ENCODE measurements at regions not wholly inside any gene's neighbourhood (a gene's known extent, or its start where the extent isn't known, plus 50 kb on each side); places are given as distances from the start of the nearest gene placed in this dataset.

DNA sequence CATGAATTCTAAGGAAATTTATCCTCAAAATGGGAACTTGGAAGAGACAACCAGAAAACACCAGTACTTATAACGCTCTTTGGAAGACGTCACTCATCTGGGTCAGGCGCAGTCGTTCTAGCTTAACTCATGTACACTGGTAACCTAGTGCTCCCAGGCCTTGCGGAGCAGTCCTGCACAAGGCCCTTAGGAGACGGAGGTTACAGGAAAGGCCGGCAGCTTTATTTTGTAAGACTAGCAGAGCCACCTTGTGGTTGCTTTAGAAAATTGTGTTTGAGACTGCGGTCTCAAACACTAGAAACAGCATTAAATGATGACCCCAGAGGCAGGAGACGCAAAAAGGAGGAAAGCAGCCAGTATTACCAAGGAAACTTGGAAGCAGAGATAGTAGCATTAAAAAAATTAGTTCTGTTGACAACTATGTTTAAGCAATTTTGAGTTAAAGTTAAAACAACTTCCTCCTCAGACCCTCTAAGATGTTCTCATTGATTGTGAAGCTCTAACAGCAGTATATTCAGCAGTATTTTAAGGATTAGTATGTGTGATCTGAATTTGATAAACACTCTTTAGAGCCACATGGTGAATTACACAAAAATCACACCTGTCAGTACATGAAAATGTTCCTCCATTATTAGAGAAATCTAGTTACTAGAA is 141.9 kb upstream of the C2CD4B start:
- Histone ChIP-seq H3K36me3 (ENCODE audit: low read depth) (no peaks in the 10 kb centered on the region), H3K27ac (no peak overlapping the region)
- CTCF ChIA-PET = no interaction called here

DNA sequence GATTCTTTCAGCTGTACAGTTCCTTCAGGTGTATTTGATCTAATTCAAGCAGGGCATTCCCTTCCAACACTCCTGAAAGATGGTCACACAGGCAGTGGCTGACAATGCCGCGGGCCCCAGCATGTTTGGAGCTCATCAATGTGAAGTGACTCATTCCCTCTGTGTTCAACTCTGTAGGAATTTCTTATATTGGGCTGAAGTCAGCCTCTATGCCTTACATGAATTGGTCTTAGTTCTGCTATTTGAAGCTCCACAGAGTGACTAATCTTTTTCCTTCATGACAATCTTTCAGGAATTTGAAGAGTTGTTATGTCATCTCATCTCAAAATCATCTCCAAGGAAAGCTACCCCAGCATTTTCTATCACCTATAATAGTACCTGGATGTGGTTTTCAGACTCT is 142.5 kb upstream of the C2CD4B start:
- H4K20me1 ChIP-seq (ENCODE audit: insufficient read depth) = no peaks in the 10 kb centered on the region
- no peaks in the 10 kb centered on the region for H3K9me3 ChIP-seq (ENCODE audit: insufficient read depth, low read depth)
- no peaks in the 10 kb centered on the region for H3F3A ChIP-seq (ENCODE audit: insufficient read depth, low read depth)
- H3K79me2 ChIP-seq (ENCODE audit: low read depth) = no peaks in the 10 kb centered on the region
- BruUV-seq (replicated peaks) = no TSS peak
- H3K9me2 ChIP-seq (ENCODE audit: insufficient read depth) = no peaks in the 10 kb centered on the region
- H2AFZ ChIP-seq = no peak overlapping the region
- no peaks in the 10 kb centered on the region for H3K36me3 ChIP-seq (ENCODE audit: low read depth)
- no peak overlapping the region for H3K27ac ChIP-seq
- no peaks in the 10 kb centered on the region for H3K27me3 ChIP-seq (ENCODE audit: insufficient read depth, low read depth)
- H3K4me2 ChIP-seq = no peak overlapping the region
- ChIA-PET CTCF (no interaction called here), POLR2A (ENCODE audit: unreplicated experiment) (interaction anchor here (0.6 kb wide), 2 partner anchors 24 to 1948 kb away, joined by 4 to 8 read pairs; no protein-coding TSS in a partner anchor)
- no peak for TF ChIP-seq EZH2 (IDR thresholded peaks at IDR 0.05; ENCODE audit: low read depth)
- TF ChIP-seq, protein P1, sequence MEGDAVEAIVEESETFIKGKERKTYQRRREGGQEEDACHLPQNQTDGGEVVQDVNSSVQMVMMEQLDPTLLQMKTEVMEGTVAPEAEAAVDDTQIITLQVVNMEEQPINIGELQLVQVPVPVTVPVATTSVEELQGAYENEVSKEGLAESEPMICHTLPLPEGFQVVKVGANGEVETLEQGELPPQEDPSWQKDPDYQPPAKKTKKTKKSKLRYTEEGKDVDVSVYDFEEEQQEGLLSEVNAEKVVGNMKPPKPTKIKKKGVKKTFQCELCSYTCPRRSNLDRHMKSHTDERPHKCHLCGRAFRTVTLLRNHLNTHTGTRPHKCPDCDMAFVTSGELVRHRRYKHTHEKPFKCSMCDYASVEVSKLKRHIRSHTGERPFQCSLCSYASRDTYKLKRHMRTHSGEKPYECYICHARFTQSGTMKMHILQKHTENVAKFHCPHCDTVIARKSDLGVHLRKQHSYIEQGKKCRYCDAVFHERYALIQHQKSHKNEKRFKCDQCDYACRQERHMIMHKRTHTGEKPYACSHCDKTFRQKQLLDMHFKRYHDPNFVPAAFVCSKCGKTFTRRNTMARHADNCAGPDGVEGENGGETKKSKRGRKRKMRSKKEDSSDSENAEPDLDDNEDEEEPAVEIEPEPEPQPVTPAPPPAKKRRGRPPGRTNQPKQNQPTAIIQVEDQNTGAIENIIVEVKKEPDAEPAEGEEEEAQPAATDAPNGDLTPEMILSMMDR (conservative IDR thresholded peaks at IDR 0.05) = no peak
- no peaks in the 10 kb centered on the region for H3K4me1 ChIP-seq (replicated peaks; ENCODE audit: insufficient read depth)
- no peak overlapping the region for H3K4me3 ChIP-seq
- intact Hi-C loops (cut with micrococcal nuclease; ENCODE audit: unreplicated experiment) = loop anchor here (5.0 kb wide), 2 partner anchors 435 to 1715 kb away; no protein-coding TSS in a partner anchor
- no peak for DNase-seq

More for the DNA sequence above, 141.9 kb upstream of the C2CD4B start:
- Histone ChIP-seq H3K9me3 (ENCODE audit: insufficient read depth, low read depth) (no peaks in the 10 kb centered on the region), H3K4me3 (no peak overlapping the region), H3K4me1 (replicated peaks; ENCODE audit: insufficient read depth) (no peaks in the 10 kb centered on the region), H2AFZ (no peak overlapping the region), H3K27me3 (ENCODE audit: insufficient read depth, low read depth) (no peaks in the 10 kb centered on the region), H4K20me1 (ENCODE audit: insufficient read depth) (no peaks in the 10 kb centered on the region), H3K4me2 (no peak overlapping the region), H3F3A (ENCODE audit: insufficient read depth, low read depth) (no peaks in the 10 kb centered on the region), H3K9me2 (ENCODE audit: insufficient read depth) (no peaks in the 10 kb centered on the region), H3K79me2 (ENCODE audit: low read depth) (no peaks in the 10 kb centered on the region)
- DNase-seq = peak; percentile 29 to 38
- no TSS peak for BruUV-seq (replicated peaks)
- TF ChIP-seq, protein P1 (conservative IDR thresholded peaks at IDR 0.05) = peak; percentile 73
- no peak for TF ChIP-seq EZH2 (IDR thresholded peaks at IDR 0.05; ENCODE audit: low read depth)
- intact Hi-C loops (cut with micrococcal nuclease; ENCODE audit: unreplicated experiment) = loop anchor here (5.0 kb wide), 2 partner anchors 435 to 1715 kb away; no protein-coding TSS in a partner anchor
- POLR2A ChIA-PET (ENCODE audit: unreplicated experiment) = interaction anchor here (0.6 kb wide), 1 partner anchor 1948 kb away, joined by 4 read pairs; no protein-coding TSS in a partner anchor

DNA sequence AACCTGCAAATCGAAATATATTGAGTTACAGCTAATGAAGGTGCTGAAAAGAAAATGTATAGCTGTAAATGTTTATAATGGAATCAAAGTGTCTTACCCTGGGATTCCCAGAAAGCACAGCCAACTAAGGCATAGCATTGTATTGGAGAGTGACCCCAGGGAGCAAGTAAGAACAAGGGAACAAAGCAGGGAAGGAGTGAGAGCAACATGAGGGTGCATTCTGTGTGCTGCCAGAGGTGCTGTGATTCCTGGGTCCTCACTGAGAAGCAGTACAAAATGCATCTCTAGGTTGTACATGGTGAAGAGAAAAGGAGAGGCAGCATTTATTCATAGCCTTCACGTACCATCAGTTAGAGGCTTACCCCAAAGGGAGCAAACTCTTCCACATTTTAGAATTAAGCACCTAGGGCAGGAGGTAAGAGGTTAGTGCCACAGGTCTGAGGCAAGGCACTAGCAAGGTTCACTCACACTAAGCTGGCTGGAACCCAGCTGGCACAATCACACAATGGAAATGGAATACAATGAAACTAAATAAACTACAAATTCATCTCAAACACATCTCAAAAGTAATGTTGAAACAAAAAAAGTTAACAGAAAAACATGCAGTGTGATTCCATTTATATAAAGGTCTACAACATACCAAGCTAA is 151.5 kb upstream of the C2CD4B start:
- Histone ChIP-seq H3K79me2 (ENCODE audit: low read depth) (no peaks in the 10 kb centered on the region), H2AFZ (no peak overlapping the region), H3K9me2 (ENCODE audit: insufficient read depth) (no peaks in the 10 kb centered on the region), H3K4me1 (replicated peaks; ENCODE audit: insufficient read depth) (no peaks in the 10 kb centered on the region), H3K27me3 (ENCODE audit: insufficient read depth, low read depth) (peaks cover 5% of the 10 kb centered on the region; the same call in 1 of the 2 replicates), H3K4me3 (no peak overlapping the region), H4K20me1 (ENCODE audit: insufficient read depth) (no peaks in the 10 kb centered on the region), H3K27ac (no peak overlapping the region), H3K36me3 (ENCODE audit: low read depth) (no peaks in the 10 kb centered on the region), H3K4me2 (no peak overlapping the region), H3K9me3 (ENCODE audit: insufficient read depth, low read depth) (no peaks in the 10 kb centered on the region), H3F3A (ENCODE audit: insufficient read depth, low read depth) (no peaks in the 10 kb centered on the region)
- DNase-seq = no peak
- intact Hi-C loops (cut with micrococcal nuclease; ENCODE audit: unreplicated experiment) = no loop called here
- TF ChIP-seq, protein P1 (conservative IDR thresholded peaks at IDR 0.05) = no peak
- TF ChIP-seq EZH2 (IDR thresholded peaks at IDR 0.05; ENCODE audit: low read depth) = no peak
- no TSS peak for BruUV-seq (replicated peaks)
- ChIA-PET CTCF (no interaction called here), POLR2A (ENCODE audit: unreplicated experiment) (no interaction called here)
